ENCODE measurements at regions not wholly inside any gene's neighbourhood (a gene's known extent, or its start where the extent isn't known, plus 50 kb on each side); places are given as distances from the start of the nearest gene placed in this dataset.

GRCh38 chr5:68884883-68885282, 208.9 kb upstream of the SLC30A5 start:
- H3K27ac ChIP-seq (ENCODE audit: low read depth, low read length), result no peak overlapping the region
- H3K4me2 ChIP-seq (ENCODE audit: low read length), result no peak overlapping the region
- H4K20me1 ChIP-seq (ENCODE audit: insufficient read depth), result no peaks in the 10 kb centered on the region
- RAD21 ChIA-PET (ENCODE audit: low non-redundant PET in 1 of 2, low total read pairs in 2 of 2, uncharacterized antibody in 2 of 2, unreplicated experiment in 2 of 2), result no interaction called here
- no peaks in the 10 kb centered on the region for H3K36me3 ChIP-seq (ENCODE audit: control insufficient read depth in 1 of 2, insufficient read depth in 2 of 2, low read length in 2 of 2)
- H3K9me2 ChIP-seq (ENCODE audit: insufficient read depth), result no peaks in the 10 kb centered on the region
- BruUV-seq (replicated peaks), result no TSS peak
- CTCF ChIA-PET, result no interaction called here
- intact Hi-C loops (cut with micrococcal nuclease), result no loop called here
- peak; percentile 21; the same call in 1 of the 2 replicates for TF ChIP-seq RAD21 (IDR thresholded peaks at IDR 0.05; ENCODE audit: low read depth)
- no peak for TF ChIP-seq SIN3A (IDR thresholded peaks at IDR 0.05; ENCODE audit: low read depth)
- no peak for TF ChIP-seq EGR1 (IDR thresholded peaks at IDR 0.05; ENCODE audit: low read depth)
- peak in 2 of 3 experiments; percentile 49 to 63; a peak in 4 of 6 replicates for TF ChIP-seq CTCF (IDR thresholded peaks at IDR 0.05 in 2 of 3, conservative IDR thresholded peaks at IDR 0.05 in 1 of 3; ENCODE audit: borderline replicate concordance in 1 of 3, insufficient read depth in 1 of 3, low read depth in 2 of 3, low read length in 2 of 3)
- TF ChIP-seq ZNF274 (IDR thresholded peaks at IDR 0.05; ENCODE audit: low read depth, low read length), result no peak
- TF ChIP-seq MAX (IDR thresholded peaks at IDR 0.05), result no peak
- TF ChIP-seq ZBTB33 (IDR thresholded peaks at IDR 0.05; ENCODE audit: extremely low read depth, insufficient replicate concordance, low read length), result no peak
- TF ChIP-seq JUND (IDR thresholded peaks at IDR 0.05), result no peak
- TF ChIP-seq YY1 (IDR thresholded peaks at IDR 0.05; ENCODE audit: extremely low read depth, insufficient replicate concordance, low read depth, low read length), result no peak
- TF ChIP-seq ATF3 (IDR thresholded peaks at IDR 0.05), result no peak
- TF ChIP-seq CBX3 (IDR thresholded peaks at IDR 0.05; ENCODE audit: low read depth), result no peak
- no peak for TF ChIP-seq ELF1 (IDR thresholded peaks at IDR 0.05; ENCODE audit: borderline replicate concordance, low read depth)
- no peak for TF ChIP-seq ZFX (IDR thresholded peaks at IDR 0.05)
- TF ChIP-seq POLR2A (IDR thresholded peaks at IDR 0.05; ENCODE audit: borderline replicate concordance, extremely low read depth, insufficient read depth, insufficient read length), result no peak
- no peak for TF ChIP-seq TCF7L2 (IDR thresholded peaks at IDR 0.05; ENCODE audit: borderline replicate concordance, extremely low read depth, insufficient read depth, insufficient read length)
- TF ChIP-seq SP1 (IDR thresholded peaks at IDR 0.05; ENCODE audit: low read depth), result no peak
- H3K79me2 ChIP-seq (ENCODE audit: insufficient read depth, low read length), result no peaks in the 10 kb centered on the region
- H3K9me3 ChIP-seq (ENCODE audit: control insufficient read depth in 1 of 2, insufficient read depth in 1 of 2, low read depth in 1 of 2, low read length in 2 of 2), result no peaks in the 10 kb centered on the region
- POLR2A ChIA-PET, result no interaction called here
- ATAC-seq, result peak; percentile 73
- DNase-seq (ENCODE audit: low read depth, low spot score), result peak; percentile 7
- H3K27me3 ChIP-seq (ENCODE audit: insufficient read depth, low read length), result no peaks in the 10 kb centered on the region
- no peak overlapping the region for H2AFZ ChIP-seq (ENCODE audit: low read depth, low read length, poor library complexity, severe bottlenecking)
- H3K4me3 ChIP-seq (replicated peaks in 1 of 2; ENCODE audit: low read depth in 1 of 2, low read length in 2 of 2), result no peak overlapping the region
- H3K9ac ChIP-seq (ENCODE audit: low read length), result no peak overlapping the region
- H3K4me1 ChIP-seq (ENCODE audit: control insufficient read depth in 1 of 2, insufficient read depth in 2 of 2, low read length in 2 of 2), result no peaks in the 10 kb centered on the region

All from HCT116 (cell line).